Progenitor cell of endocrine pancreas (in vitro differentiated cells): ENCODE measurements at regions not wholly inside any gene's neighbourhood (a gene's known extent, or its start where the extent isn't known, plus 50 kb on each side); places are given as distances from the start of the nearest gene placed in this dataset.

Source experiments
- DNase-seq: peaks from one replicate; pipeline ENCODE4 v3.0.0; 2021; ENCODE audit warnings: low spot score; ENCODE audit not compliant: unreplicated experiment
- H3K27ac Mint-ChIP-seq: 2 replicates; pipeline ENCODE4 v1.8.0; 2021; ENCODE audit warnings: mild to moderate bottlenecking, moderate library complexity, mixed read lengths
- H3K27me3 Mint-ChIP-seq: 2 replicates; pipeline ENCODE4 v1.8.0; 2021; ENCODE audit warnings: mixed read lengths
- H3K36me3 Mint-ChIP-seq: 2 replicates; pipeline ENCODE4 v1.8.0; 2022; ENCODE audit warnings: mixed read lengths; ENCODE audit not compliant: insufficient read depth
- H3K4me1 Mint-ChIP-seq: 2 replicates; pipeline ENCODE4 v1.8.0; 2021; ENCODE audit warnings: low read depth, mixed read lengths
- H3K4me3 Mint-ChIP-seq: 2 replicates; pipeline ENCODE4 v1.8.0; 2021; ENCODE audit warnings: low read depth, mild to moderate bottlenecking, moderate library complexity, mixed read lengths
- H3K9me3 Mint-ChIP-seq: 2 replicates; pipeline ENCODE4 v1.8.0; 2021; ENCODE audit warnings: low read depth, mixed read lengths
- TF ChIP-seq, protein P1 (sequence below): fragments of 200-600 bp; sonication (generic); IDR thresholded peaks from one replicate; pipeline ENCODE4 v1.5.0; 2021; ENCODE audit warnings: antibody characterized with exemption, mild to moderate bottlenecking; ENCODE audit not compliant: unreplicated experiment

GRCh38 chr1:98400446-98400845, 261.1 kb upstream of the SNX7 start:
- H3K9me3 Mint-ChIP-seq: no peaks in the 10 kb centered on the region
- H3K4me1 Mint-ChIP-seq: peaks cover 14% of the 10 kb centered on the region
- no peak for DNase-seq
- no peak overlapping the region for H3K4me3 Mint-ChIP-seq
- TF ChIP-seq, protein P1, sequence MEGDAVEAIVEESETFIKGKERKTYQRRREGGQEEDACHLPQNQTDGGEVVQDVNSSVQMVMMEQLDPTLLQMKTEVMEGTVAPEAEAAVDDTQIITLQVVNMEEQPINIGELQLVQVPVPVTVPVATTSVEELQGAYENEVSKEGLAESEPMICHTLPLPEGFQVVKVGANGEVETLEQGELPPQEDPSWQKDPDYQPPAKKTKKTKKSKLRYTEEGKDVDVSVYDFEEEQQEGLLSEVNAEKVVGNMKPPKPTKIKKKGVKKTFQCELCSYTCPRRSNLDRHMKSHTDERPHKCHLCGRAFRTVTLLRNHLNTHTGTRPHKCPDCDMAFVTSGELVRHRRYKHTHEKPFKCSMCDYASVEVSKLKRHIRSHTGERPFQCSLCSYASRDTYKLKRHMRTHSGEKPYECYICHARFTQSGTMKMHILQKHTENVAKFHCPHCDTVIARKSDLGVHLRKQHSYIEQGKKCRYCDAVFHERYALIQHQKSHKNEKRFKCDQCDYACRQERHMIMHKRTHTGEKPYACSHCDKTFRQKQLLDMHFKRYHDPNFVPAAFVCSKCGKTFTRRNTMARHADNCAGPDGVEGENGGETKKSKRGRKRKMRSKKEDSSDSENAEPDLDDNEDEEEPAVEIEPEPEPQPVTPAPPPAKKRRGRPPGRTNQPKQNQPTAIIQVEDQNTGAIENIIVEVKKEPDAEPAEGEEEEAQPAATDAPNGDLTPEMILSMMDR: no peak
- H3K27me3 Mint-ChIP-seq: no peaks in the 10 kb centered on the region
- no peak overlapping the region for H3K27ac Mint-ChIP-seq
- H3K36me3 Mint-ChIP-seq: no peaks in the 10 kb centered on the region

GRCh38 chr1:98399218-98399617, 262.3 kb upstream of the SNX7 start:
- TF ChIP-seq, protein P1: no peak
- Mint-ChIP-seq H3K4me3 (no peak overlapping the region), H3K4me1 (peaks cover 4% of the 10 kb centered on the region), H3K36me3 (no peaks in the 10 kb centered on the region), H3K9me3 (peaks cover 3% of the 10 kb centered on the region), H3K27me3 (no peaks in the 10 kb centered on the region), H3K27ac (no peak overlapping the region)
- DNase-seq: no peak

GRCh38 chr1:98398649-98399048, 262.9 kb upstream of the SNX7 start:
- Mint-ChIP-seq H3K9me3 (peaks cover 3% of the 10 kb centered on the region), H3K27me3 (no peaks in the 10 kb centered on the region), H3K4me1 (no peaks in the 10 kb centered on the region), H3K4me3 (no peak overlapping the region), H3K36me3 (no peaks in the 10 kb centered on the region), H3K27ac (no peak overlapping the region)
- no peak for DNase-seq
- TF ChIP-seq, protein P1: no peak

DNA sequence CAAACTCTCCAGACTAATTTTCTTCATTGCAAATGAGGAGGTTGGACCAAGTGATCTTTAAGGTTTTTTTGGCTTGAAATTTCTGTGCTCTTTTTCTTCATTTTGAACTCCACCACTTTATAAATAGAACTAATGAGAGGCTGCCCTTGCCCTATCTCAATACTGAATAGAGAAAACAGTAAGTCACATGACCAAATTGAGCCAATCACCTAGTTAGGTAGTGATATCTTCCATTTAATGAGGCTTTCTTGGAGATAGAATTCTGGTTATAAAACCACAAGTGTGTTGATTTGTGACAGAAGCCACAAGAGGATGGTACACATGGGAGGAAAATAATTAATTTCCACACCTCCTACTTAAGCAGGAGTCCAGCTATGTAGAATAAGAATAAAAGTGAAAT, 263.4 kb upstream of the SNX7 start:
- TF ChIP-seq, protein P1: no peak
- Mint-ChIP-seq H3K4me3 (no peak overlapping the region), H3K27ac (no peak overlapping the region), H3K9me3 (peaks cover 3% of the 10 kb centered on the region), H3K4me1 (no peaks in the 10 kb centered on the region), H3K27me3 (no peaks in the 10 kb centered on the region), H3K36me3 (no peaks in the 10 kb centered on the region)
- DNase-seq: no peak

- Mint-ChIP-seq H3K4me1 (no peaks in the 10 kb centered on the region), H3K36me3 (no peaks in the 10 kb centered on the region), H3K27me3 (no peaks in the 10 kb centered on the region), H3K27ac (no peak overlapping the region), H3K4me3 (no peak overlapping the region), H3K9me3 (peaks cover 3% of the 10 kb centered on the region)
- DNase-seq: no peak
- TF ChIP-seq, protein P1: no peak
These were observed 267.8 kb upstream of the SNX7 start for GRCh38 chr1:98393719-98394118.
